HepG2 (cell line): ENCODE measurements at regions not wholly inside any gene's neighbourhood (a gene's known extent, or its start where the extent isn't known, plus 50 kb on each side); places are given as distances from the start of the nearest gene placed in this dataset.

Experiments
- ATAC-seq: fragments of 200-7000 bp; cut with Tn5 transposase; 3 replicates; pipeline ENCODE4 v1.9.1; 2020; ENCODE audit warnings: mild to moderate bottlenecking, moderate library complexity
- BruUV-seq: library from RNA; stranded (reverse); fragments of 400-500 nt; replicated peaks from 2 replicates; lab custom pipeline; 2021; lab: Mats Ljungman, UMichigan
- CTCF ChIA-PET: fragments of 300-600 bp; formaldehyde crosslinking; extraction: SDS; loops from one replicate; lab custom pipeline; 2021; ENCODE audit warnings: low total read pairs, inconsistent platforms, low intra/inter-chr PET ratio; lab: Yijun Ruan, JAX
- POLR2A ChIA-PET: fragments of 350-600 bp; sonication (Branson Sonifier 250); formaldehyde crosslinking; loops from one replicate; lab custom pipeline; 2020; ENCODE audit warnings: antibody characterized with exemption, inconsistent platforms; lab: Yijun Ruan, JAX
- DNase-seq: peaks from one replicate; pipeline ENCODE4 v3.0.0-alpha.2; 2015; ENCODE audit warnings: low spot score
- FAIRE-seq: peaks from 3 replicates; lab custom pipeline; 2011; peaks lifted over from hg19 to GRCh38; lab: Jason Lieb, UNC
- H2AFZ ChIP-seq: one replicate; pipeline ENCODE4 v1.6.1; 2011; ENCODE audit warnings: low read length, inconsistent platforms
- H3K27ac ChIP-seq: fragments of 300-600 bp; 3 replicates; pipeline ENCODE4 v1.8.0; 2011; ENCODE audit warnings: mixed run types, mild to moderate bottlenecking, mixed read lengths, low read length, inconsistent platforms; ENCODE audit not compliant: insufficient read depth; ENCODE audit errors: extremely low read length
- H3K27me3 ChIP-seq, 2 experiments: fragments of 200-600 bp in 1 of 2; 2 replicates in 1 of 2; 3 replicates in 1 of 2; pipeline versions ENCODE4 v1.6.0 to v1.8.0; 2011; ENCODE audit warnings: low read length in 2 of 2, mild to moderate bottlenecking in 2 of 2, moderate library complexity in 2 of 2, inconsistent platforms in 1 of 2; ENCODE audit not compliant: insufficient read depth in 2 of 2, control insufficient read depth in 1 of 2
- H3K36me3 ChIP-seq, 2 experiments: fragments of 200-600 bp in 1 of 2; replicated peaks in 1 of 2; 2 replicates in 1 of 2; 3 replicates in 1 of 2; pipeline versions ENCODE4 v1.5.1 to v1.8.0; 2011; ENCODE audit warnings: low read length in 2 of 2, inconsistent platforms in 1 of 2; ENCODE audit not compliant: insufficient read depth in 2 of 2, control insufficient read depth in 1 of 2
- H3K4me1 ChIP-seq: 2 replicates; pipeline ENCODE4 v1.5.1; 2012; ENCODE audit warnings: low read length, inconsistent platforms; ENCODE audit not compliant: insufficient read depth
- H3K4me2 ChIP-seq: 2 replicates; pipeline ENCODE4 v1.6.0; 2011; ENCODE audit warnings: low read depth, low read length, inconsistent platforms
- H3K4me3 ChIP-seq, 3 experiments: fragments of 200-600 bp in 1 of 3; sonication (generic), shearing (Covaris generic) in 1 of 3; replicated peaks in 1 of 3; 2 replicates each; pipeline ENCODE4 v1.5.1; 2011 to 2016; ENCODE audit warnings: low read length in 3 of 3, inconsistent platforms in 2 of 3, low read depth in 2 of 3, mild to moderate bottlenecking in 2 of 3, control low read depth in 1 of 3, mixed read lengths in 1 of 3; ENCODE audit not compliant: insufficient read depth in 1 of 3
- H3K79me2 ChIP-seq: one replicate; pipeline ENCODE4 v1.6.1; 2011; ENCODE audit warnings: low read length, inconsistent platforms; ENCODE audit not compliant: insufficient read depth
- H3K9ac ChIP-seq: 2 replicates; pipeline ENCODE4 v1.6.0; 2011; ENCODE audit warnings: mild to moderate bottlenecking, low read depth, low read length, inconsistent platforms; ENCODE audit not compliant: insufficient read depth
- H3K9me3 ChIP-seq: 2 replicates; pipeline ENCODE4 v1.5.1; 2012; ENCODE audit warnings: mild to moderate bottlenecking, low read length
- H4K20me1 ChIP-seq: 2 replicates; pipeline ENCODE4 v1.6.0; 2011; ENCODE audit warnings: inconsistent platforms, mild to moderate bottlenecking, low read length, moderate library complexity; ENCODE audit not compliant: insufficient read depth
- ARID5B ChIP-seq: IDR thresholded peaks from 2 replicates; pipeline ENCODE4 v1.4.0; 2020; ENCODE audit warnings: mild to moderate bottlenecking, missing genetic modification reagents
- HOXA7 ChIP-seq: sonication (generic); formaldehyde crosslinking; IDR thresholded peaks from 2 replicates; pipeline ENCODE4 v1.8.1; 2022; ENCODE audit warnings: mild to moderate bottlenecking, missing genetic modification reagents, moderate library complexity
- MAX ChIP-seq: IDR thresholded peaks from 2 replicates; pipeline ENCODE4 v1.6.1; 2012; ENCODE audit warnings: inconsistent platforms
- SMAD1 ChIP-seq: sonication (generic); formaldehyde crosslinking; IDR thresholded peaks from 2 replicates; pipeline ENCODE4 v1.4.0; 2020; ENCODE audit warnings: missing genetic modification reagents, low read depth, mild to moderate bottlenecking, borderline replicate concordance
- SOX13 ChIP-seq, 3 experiments: fragments of 450-650 bp in 1 of 3; sonication (generic) in 1 of 3; formaldehyde crosslinking in 1 of 3; IDR thresholded peaks in 2 of 3; conservative IDR thresholded peaks in 1 of 3; 2 replicates each; pipeline versions ENCODE4 v1.5.0 to v1.6.1; 2016 to 2020; ENCODE audit warnings: antibody characterized with exemption in 1 of 3, mild to moderate bottlenecking in 1 of 3, missing compliant biosample characterization in 1 of 3, missing genetic modification reagents in 1 of 3, moderate library complexity in 1 of 3
- ZNF251 ChIP-seq: sonication (generic); formaldehyde crosslinking; IDR thresholded peaks from 2 replicates; pipeline ENCODE4 v1.9.0; 2021; ENCODE audit warnings: mild to moderate bottlenecking, missing genetic modification reagents
- ZNF281 ChIP-seq: sonication (generic); formaldehyde crosslinking; IDR thresholded peaks from 2 replicates; pipeline ENCODE4 v1.4.0; 2020; ENCODE audit warnings: missing genetic modification reagents, borderline replicate concordance
- ZNF737 ChIP-seq: sonication (generic); formaldehyde crosslinking; IDR thresholded peaks from 2 replicates; pipeline ENCODE4 v1.5.0; 2020; ENCODE audit warnings: missing genetic modification reagents, mild to moderate bottlenecking, borderline replicate concordance
- ZSCAN29 ChIP-seq: sonication (generic); formaldehyde crosslinking; conservative IDR thresholded peaks from 2 replicates; pipeline ENCODE4 v1.4.0; 2020; ENCODE audit warnings: mild to moderate bottlenecking, missing genetic modification reagents
- WGBS: methylation state at CpG from one replicate; pipeline ENCODE4 v1.1.6; 2017; ENCODE audit warnings: low lambda C conversion rate; 5-methylcytosine and 5-hydroxymethylcytosine counted together
- in situ Hi-C: cut with HindIII; loops from 2 replicates; pipeline ENCODE4 v1.10.0; 2017; ENCODE audit warnings: low pct_unique_long_range_greater_than_20kb; ENCODE audit not compliant: extremely low pct_ligation_motif_present
- intact Hi-C: fragments of 100-400 bp; cut with micrococcal nuclease; formaldehyde crosslinking; loops from one replicate; pipeline ENCODE4 v1.10.0; 2022; ENCODE audit not compliant: unreplicated experiment
- TF ChIP-seq, protein P1 (sequence below): sonication (generic); formaldehyde crosslinking; conservative IDR thresholded peaks from 2 replicates; pipeline ENCODE4 v1.4.0; 2020; ENCODE audit warnings: missing genetic modification reagents
- TF ChIP-seq, protein P2 (sequence below): sonication (generic); formaldehyde crosslinking; IDR thresholded peaks from 2 replicates; pipeline ENCODE4 v1.5.0; 2020; ENCODE audit warnings: missing genetic modification reagents
- TF ChIP-seq, protein P3 (sequence below): sonication (generic); formaldehyde crosslinking; IDR thresholded peaks from 2 replicates; pipeline ENCODE4 v1.4.0; 2020; ENCODE audit warnings: mild to moderate bottlenecking, missing genetic modification reagents

DNA sequence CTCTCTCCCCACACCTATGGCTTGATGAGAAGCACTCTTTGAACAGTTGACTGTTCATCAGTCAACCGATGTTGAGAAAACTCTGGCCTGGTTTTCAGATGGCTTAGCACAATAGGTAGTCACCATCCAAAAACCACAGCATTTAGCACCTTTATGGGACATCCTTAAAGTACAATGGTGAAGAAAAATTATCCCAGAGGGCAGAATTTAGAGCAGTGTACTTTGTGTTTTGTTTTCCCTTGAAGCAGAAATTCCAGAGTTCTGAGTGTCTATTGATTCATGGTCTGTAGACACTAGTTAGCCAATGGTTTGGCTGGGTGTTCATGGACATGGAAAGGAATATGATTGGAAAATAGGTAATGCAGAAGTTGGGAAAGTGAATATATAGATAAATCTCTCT, 487.0 kb downstream of the PDHA2 start (continued):
- TF ChIP-seq, protein P1, sequence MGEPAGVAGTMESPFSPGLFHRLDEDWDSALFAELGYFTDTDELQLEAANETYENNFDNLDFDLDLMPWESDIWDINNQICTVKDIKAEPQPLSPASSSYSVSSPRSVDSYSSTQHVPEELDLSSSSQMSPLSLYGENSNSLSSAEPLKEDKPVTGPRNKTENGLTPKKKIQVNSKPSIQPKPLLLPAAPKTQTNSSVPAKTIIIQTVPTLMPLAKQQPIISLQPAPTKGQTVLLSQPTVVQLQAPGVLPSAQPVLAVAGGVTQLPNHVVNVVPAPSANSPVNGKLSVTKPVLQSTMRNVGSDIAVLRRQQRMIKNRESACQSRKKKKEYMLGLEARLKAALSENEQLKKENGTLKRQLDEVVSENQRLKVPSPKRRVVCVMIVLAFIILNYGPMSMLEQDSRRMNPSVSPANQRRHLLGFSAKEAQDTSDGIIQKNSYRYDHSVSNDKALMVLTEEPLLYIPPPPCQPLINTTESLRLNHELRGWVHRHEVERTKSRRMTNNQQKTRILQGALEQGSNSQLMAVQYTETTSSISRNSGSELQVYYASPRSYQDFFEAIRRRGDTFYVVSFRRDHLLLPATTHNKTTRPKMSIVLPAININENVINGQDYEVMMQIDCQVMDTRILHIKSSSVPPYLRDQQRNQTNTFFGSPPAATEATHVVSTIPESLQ (CRISPR knock-in tag): no peak
- TF ChIP-seq ZNF737: no peak
- TF ChIP-seq SMAD1 (CRISPR knock-in tag): no peak

DNA sequence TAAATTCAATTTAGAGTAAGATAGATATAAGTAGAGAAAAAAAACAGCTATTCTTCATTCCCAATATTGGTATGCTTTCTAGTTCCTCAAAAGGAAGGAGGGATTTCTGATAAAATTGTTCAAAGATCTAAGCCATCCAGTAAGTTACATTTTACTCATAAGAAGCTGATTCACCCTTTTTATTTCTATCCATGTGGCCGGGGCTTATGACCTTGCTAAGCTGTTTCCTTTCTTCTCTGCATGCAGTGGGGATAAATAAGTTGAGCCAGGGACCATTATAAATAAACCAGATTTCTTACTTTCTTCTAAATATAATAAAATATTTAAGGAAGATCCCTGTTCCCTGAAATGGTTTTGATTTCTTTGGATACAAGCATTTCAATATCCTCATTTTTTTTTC, 502.3 kb downstream of the PDHA2 start:
- H3K4me3 ChIP-seq: no peak overlapping the region
- ATAC-seq (no peak), FAIRE-seq (no peak), DNase-seq (no peak)
- no peak overlapping the region for H3K9ac ChIP-seq
- H2AFZ ChIP-seq: no peak overlapping the region
- no peaks in the 10 kb centered on the region for H3K36me3 ChIP-seq
- no peaks in the 10 kb centered on the region for H3K79me2 ChIP-seq
- POLR2A ChIA-PET: no interaction called here
- peaks cover 11% of the 10 kb centered on the region for H3K9me3 ChIP-seq
- in situ Hi-C loops: no loop called here
- no peak overlapping the region for H3K4me2 ChIP-seq
- H3K4me1 ChIP-seq: no peaks in the 10 kb centered on the region
- CTCF ChIA-PET: no interaction called here
- no TSS peak for BruUV-seq
- H3K27ac ChIP-seq: no peak overlapping the region
- no peaks in the 10 kb centered on the region for H4K20me1 ChIP-seq
- WGBS: 0% methylated on average over 1 of the region's 1 CpG
- no peaks in the 10 kb centered on the region for H3K27me3 ChIP-seq
- intact Hi-C loops: no loop called here
- TF ChIP-seq ARID5B (CRISPR knock-in tag) (no peak), HOXA7 (CRISPR knock-in tag) (no peak), ZNF281 (CRISPR knock-in tag) (no peak), ZNF251 (no peak), SOX13 (IDR thresholded peaks at IDR 0.05) (no peak), SOX13 (CRISPR knock-in tag; conservative IDR thresholded peaks at IDR 0.05 in 1 of 2, IDR thresholded peaks at IDR 0.05 in 1 of 2) (no peak), MAX (no peak), ZSCAN29 (no peak)
- TF ChIP-seq, protein P2, sequence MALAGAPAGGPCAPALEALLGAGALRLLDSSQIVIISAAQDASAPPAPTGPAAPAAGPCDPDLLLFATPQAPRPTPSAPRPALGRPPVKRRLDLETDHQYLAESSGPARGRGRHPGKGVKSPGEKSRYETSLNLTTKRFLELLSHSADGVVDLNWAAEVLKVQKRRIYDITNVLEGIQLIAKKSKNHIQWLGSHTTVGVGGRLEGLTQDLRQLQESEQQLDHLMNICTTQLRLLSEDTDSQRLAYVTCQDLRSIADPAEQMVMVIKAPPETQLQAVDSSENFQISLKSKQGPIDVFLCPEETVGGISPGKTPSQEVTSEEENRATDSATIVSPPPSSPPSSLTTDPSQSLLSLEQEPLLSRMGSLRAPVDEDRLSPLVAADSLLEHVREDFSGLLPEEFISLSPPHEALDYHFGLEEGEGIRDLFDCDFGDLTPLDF: no peak
- TF ChIP-seq, protein P3, sequence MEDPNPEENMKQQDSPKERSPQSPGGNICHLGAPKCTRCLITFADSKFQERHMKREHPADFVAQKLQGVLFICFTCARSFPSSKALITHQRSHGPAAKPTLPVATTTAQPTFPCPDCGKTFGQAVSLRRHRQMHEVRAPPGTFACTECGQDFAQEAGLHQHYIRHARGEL: no peak
